Stimulated activated CD8-positive, alpha-beta memory T cell treated with anti-CD3 and anti-CD28 coated beads, Interleukin-4, amount 100 ng/mL, for 24 hours (primary cell): ENCODE measurements at regions not wholly inside any gene's neighbourhood (a gene's known extent, or its start where the extent isn't known, plus 50 kb on each side); places are given as distances from the start of the nearest gene placed in this dataset.
A peak's percentile ranks its signal among the peaks of the same experiment; 100 is the strongest.
"Not testable (repeated sequence)": the region's sequence is repeated elsewhere in the genome, so short reads cannot be mapped to it uniquely, and the experiment has no call there.

Experiments used
- DNase-seq: peaks from one replicate; pipeline ENCODE4 v3.0.0-alpha.2; 2020; ENCODE audit warnings: low read depth

DNA sequence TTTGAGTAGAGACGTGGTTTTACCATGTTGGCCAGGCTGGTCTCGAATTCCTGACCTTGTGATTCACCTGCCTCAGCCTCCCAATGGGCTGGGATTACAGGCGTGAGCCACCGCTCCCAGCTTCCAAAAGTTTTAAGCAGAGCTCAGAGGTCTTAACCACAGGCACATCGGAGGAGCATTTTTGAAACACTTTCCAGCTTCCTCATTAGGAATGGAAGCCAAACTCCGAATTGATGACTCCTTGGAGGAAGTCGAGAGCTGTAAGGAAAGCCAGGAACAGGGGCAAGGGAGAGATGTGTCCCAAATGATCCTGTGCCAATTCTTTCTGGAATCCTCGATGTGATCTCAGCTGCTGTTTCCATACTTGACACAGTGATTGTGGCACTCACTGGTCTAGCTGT, 56.2 kb upstream of the CCZ1B start:
- not testable (repeated sequence) for DNase-seq

DNA sequence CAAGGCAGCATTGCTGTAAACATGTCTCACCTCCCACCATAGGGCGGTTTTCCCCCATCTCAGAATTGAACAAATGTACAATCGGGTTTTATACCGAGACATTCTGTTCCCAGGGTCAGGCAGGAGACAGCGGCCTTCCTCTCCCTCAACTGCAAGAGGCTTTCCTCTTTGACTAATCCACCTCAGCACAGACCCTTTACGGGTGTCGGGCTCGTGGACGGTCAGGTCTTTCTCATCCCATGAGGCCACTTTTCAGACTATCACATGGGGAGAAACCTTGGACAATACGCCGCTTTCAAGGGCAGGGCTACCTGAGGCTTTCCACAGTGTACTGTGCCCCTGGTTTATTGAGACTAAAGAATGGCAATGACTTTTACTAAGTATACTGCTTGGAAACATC, 57.7 kb upstream of the CCZ1B start:
- DNase-seq: not testable (repeated sequence)

DNA sequence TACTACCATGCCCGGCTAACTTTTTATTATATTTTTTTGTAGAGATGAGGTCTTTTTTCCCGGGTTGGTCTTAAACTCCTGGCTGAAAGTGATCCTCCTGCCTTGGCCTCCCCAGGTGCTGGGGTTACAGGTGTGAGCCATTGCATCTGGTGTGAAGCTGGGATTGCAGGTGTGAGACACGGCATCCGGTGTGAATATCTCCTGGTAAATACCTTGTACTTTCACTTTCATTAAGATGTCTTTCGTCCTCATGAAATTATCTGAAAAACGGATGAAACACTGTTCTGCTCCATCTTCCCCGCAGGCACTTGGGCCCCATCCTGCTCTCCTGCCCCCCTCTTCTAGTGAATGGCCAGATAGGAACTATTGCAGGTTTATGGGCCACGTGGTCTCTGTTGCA, 60.1 kb upstream of the CCZ1B start:
- no peak for DNase-seq

DNA sequence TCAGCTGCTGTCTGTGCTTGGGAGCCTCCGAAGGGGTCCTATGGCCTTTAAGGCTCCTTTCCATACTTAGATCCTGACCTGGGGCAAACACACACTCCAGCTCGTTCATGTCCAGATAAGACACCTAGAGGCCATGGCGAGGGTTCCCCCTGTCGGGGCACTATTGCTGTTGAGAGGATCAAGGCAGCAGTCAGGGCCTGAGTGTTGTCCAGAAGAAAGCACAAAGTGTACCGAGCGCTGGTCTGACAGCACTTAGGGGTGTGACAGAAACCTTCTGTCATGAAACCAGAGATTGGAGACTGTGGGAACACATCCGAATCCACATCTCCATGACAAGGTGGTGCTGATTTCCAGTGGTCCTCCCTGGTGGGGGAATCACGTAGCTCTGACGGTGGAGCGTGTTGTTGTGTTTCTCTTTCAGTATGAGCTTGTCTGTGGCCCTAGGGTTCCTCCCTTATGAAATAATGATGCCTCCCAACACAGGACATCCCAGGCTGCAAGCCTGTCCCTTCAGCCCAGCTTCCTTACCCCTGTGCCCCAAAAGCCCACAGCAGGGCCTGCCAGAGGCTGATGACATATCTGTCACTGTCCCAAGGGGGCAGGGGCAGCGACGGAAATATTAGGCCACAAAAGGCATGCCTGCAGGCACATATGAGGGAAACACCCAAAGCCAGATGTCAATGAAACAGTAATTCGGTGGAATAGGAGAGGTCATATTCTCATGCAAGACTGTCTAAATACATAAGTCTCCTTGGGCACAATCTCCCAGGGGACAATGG, 62.4 kb upstream of the CCZ1B start:
- DNase-seq: not testable (repeated sequence)

DNA sequence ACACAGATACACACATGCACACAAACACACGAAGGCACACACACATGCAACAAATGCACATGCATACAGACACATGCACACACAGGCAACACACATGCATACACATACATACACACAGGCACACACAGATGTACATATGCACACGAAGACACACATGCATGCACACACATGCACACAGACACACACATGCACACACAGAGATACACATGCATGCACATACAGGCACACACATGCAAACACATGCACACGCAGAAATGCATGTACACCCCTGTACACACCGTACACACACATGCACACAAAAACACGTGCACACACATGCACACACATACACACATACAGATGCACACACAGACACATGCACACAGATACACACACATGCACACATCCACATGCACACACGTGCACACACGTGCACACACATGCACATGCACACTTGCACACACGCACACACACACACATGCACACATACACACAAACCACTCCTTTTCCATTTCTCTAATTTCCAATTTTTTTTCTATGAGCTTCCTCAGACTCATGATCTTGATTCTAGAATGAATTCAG, 63.3 kb upstream of the CCZ1B start:
- DNase-seq: no peak

DNA sequence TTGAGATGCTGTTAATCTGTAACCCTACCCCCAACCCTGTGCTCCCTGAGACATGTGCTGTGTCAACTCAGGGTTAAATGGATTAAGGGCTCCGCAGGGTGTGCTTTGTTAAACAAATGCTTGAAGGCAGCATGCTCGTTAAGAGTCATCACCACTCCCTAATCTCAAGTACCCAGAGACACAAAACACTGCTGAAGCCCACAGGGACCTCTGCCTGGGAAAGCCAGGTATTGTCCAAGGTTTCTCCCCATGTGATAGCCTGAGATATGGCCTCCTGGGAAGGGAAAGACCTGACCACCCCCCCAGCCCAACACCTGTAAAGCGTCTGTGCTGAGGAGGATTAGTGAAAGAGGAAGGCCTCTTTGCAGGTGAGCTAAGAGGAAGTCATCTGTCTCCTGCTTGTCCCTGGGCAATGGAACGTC, 76.0 kb upstream of the CCZ1B start:
- DNase-seq: not testable (repeated sequence)

DNA sequence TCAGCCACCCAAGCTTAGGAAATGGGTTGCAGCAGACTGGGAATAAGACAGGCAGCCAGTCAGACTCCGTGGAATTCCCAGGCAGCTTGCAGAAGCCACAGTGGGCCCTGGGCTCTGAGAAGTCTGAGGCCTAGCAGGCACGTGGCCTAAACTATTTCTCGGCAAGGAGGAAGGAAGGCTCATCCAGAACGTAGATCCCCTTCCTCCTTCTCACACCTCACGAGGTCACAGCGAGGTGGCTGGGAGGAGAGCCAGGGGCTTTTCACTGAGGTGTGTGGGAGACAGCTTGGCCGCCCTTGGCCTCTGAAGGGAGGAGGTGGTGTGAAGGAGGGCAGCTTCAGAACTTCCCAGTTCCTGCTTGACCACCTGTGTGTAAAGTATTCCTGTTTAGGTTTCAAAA, 77.2 kb upstream of the CCZ1B start:
- not testable (repeated sequence) for DNase-seq

DNA sequence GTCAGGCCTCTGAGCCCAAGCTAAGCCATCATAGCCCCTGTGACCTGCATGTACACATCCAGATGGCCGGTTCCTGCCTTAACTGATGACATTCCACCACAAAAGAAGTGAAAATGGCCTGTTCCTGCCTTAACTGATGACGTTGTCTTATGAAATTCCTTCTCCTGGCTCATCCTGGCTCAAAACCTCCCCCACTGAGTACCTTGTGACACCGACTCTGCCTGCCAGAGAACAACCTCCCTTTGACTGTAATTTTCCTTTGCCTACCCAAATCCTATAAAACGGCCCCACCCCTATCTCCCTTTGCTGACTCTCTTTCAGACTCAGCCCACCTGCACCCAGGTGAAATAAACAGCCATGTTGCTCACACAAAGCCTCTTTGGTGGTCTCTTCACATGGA, 77.7 kb upstream of the CCZ1B start:
- DNase-seq: not testable (repeated sequence)

DNA sequence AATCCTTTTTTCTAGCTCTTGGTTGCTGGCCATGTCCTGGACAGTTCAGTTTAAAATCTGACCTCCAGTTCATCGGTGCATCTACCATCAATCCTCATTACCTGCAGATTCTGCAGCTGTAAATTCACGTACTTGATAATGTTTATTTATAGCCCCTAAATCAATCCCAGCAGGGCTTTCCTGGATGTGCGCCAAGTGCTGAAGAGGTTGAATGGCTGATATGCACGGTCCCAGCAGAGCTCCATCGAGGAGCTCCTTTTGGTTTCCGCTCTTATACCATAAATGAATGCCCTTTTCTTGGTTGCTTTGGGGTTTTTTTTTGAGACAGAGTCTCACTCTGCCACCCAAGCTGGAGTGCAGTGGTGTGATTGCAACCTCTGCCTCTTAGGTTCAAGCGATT, 91.2 kb upstream of the CCZ1B start:
- DNase-seq: no peak

DNA sequence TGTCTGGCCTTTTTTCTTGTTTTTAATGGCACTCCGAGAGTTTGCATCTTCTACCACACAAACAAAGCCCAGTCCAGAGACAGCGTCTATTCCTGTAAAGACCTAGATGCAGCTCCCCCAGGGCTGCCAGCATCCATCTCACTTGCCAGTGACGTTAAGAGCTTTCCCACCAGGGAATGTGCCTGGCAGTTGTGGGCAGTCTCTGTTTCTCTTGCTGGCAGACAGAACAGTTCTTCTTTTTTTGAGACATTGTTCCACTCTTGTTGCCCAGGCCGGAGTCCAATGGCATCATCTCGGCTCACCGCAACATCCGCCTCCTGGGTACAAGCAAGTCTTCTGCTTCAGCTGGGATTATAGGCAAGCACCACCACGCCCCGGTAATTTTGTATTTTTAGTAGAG, 93.1 kb upstream of the CCZ1B start:
- DNase-seq: not testable (repeated sequence)

DNA sequence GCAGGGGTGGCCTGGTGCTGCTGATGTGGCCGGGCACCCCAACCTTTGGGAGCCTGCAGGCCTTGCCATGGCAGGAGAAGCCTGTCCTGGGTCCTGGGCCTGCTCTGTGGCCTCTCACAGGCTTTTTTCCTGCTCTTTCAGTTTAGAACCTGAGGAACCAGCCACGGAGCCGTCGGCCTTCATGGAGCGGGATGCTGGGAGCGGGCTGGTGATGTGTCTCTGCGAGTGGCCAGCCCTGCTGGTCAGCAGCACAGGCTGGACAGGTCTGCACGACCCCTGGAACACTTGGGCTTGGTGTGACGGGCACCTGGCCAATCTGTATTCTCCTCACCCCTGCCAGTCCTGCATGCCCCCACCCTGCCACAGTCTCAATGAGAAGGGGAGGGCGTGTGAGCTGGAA, 98.4 kb upstream of the CCZ1B start:
- DNase-seq: not testable (repeated sequence)

DNA sequence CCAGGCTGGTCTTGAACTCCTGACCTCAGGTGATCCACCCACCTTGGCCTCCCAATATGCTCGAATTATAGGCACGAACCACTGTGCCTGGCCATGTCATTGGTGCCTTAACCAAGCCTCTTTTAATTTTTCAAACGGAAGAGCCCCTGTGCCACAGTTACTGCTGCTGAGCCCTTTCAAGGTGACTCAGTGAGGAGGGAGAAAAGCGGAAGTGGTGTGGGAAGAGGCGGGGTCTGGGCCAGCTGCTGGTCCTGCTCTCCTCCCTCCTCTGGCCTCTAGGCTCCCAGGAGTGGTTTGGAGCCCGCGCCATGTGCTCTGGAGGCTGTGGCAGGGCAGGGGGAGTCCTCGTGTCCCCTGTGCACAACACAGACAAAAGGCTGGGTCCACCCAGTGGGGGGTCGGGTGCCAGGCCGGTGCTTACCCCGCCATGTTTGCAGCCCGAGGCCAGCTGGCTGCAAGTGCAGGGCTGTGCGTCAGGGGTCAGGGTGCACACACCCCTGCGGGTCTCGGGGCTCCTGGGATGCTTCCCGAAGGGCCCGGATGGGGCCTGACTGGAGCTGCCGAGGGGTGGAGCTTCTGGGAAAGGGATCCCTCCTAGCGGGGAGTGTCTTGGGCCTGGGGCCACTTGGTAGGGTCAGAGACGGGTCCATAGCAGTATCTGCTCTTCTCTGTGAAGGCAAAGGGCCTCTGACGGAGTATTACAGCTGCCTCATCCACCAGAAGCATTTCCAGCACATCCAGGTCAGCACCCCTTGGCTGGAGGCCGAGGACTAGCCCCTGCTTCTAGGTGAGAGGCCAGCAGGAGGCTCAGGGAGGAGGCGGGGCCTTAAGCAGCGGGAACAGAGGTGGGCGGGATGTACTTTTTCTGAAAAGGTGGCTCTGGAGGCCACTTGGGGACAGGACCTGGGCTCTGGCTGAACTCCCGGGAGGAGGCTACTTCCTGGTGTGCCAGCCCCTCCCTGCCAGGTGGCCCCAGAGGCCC, 100.4 kb upstream of the CCZ1B start:
- not testable (repeated sequence) for DNase-seq

DNA sequence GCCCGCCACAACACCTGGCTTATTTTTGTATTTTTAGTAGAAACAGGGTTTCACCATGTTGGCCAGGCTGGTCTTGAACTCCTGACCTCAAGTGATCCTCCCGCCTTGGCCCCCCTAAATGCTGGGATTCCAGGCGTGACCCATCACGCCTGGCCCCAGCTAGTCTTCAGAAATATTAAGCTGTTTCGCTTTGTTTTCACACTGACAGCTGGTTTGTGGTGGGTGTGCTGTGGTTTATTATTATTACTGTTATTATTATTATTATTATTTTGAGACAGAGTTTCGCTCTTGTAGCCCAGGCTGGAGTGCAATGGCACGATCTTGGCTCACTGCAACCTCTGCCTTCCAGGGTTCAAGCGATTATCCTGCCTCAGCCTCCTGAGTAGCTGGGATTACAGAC, 101.6 kb upstream of the CCZ1B start:
- DNase-seq: not testable (repeated sequence)

DNA sequence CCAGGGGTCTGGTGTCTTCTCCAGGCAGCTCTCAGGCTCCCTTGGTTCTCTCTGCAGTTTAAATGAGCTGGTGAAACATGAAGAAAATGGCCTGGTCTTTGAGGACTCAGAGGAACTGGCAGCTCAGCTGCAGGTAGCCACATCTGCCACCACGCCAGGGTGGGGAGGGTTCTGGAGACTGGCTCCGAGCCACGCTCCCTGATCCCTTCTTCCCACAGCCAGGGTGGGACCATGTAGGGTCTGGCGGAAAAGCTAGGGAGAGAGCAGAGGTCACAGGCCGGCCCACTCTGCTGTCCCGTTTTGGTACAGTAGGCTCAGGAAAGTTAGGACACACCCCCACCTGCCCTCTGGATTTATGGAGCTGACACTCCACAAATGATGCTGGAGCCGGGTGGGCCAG, 103.5 kb upstream of the CCZ1B start:
- not testable (repeated sequence) for DNase-seq

DNA sequence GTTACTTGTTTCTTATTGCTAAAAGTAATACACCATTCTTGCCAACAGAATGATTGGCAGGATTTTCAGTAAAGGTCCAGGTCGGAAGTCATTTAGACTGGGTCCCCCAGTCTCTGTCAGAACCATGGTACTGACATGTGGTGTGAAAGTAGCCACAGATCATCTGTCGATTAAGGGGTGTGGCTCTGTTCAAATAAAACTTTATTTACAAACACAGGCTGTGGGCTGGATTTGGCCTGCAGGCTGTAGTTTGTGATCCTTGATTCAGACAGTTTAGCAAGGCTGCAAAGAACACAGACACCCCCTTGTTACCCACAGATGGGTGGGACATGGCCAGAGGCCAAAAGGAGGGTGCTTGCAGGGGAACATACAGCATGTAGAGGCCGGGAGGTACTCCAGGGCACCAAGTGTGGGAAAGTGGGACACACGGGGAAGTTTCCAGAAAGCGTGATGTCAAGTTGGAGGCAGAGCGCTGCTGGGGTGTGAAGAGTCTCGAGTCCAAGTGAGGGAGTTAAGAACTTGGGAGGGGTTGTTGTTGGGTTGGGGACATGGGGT, 104.1 kb upstream of the CCZ1B start:
- DNase-seq: not testable (repeated sequence)

DNA sequence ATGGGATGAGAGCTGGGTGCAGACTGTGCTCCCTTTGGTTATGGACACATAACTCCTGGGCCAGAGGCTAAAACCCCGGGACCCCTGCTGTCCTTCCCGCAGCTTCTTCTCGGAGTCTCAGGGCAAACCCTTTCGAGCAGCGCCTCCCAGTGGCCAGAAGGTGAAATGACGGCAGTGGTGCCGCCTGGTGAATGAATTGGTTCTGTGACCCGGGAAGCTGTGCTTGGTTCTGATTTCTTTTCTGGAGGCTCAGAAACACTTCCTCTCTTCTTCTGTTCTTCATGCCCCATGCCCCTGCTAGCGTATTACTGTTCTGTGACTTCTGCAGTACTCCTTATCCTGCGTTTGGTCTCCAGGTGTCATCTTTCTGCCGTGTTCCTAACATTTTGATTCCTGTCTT, 104.7 kb upstream of the CCZ1B start:
- peak; percentile 25 for DNase-seq

DNA sequence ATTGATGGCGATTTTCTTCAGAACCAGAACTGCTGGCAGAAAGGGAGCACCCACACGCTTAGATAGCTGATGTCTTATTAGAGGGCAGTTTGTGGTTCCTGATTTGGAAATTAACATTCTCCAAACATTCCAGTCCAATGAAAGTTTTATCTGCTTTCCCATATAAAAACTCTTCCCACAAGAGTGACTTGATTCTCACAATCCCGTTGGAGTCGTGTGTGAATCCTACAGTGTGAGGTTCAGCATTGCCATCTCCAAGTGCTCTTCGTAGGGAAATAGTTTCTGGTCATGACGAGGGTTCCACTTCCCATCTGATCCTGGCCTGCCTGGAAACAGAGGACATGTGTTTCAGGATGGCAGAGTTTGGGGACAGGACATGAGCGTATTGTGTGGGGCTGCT, 105.4 kb upstream of the CCZ1B start:
- not testable (repeated sequence) for DNase-seq

DNA sequence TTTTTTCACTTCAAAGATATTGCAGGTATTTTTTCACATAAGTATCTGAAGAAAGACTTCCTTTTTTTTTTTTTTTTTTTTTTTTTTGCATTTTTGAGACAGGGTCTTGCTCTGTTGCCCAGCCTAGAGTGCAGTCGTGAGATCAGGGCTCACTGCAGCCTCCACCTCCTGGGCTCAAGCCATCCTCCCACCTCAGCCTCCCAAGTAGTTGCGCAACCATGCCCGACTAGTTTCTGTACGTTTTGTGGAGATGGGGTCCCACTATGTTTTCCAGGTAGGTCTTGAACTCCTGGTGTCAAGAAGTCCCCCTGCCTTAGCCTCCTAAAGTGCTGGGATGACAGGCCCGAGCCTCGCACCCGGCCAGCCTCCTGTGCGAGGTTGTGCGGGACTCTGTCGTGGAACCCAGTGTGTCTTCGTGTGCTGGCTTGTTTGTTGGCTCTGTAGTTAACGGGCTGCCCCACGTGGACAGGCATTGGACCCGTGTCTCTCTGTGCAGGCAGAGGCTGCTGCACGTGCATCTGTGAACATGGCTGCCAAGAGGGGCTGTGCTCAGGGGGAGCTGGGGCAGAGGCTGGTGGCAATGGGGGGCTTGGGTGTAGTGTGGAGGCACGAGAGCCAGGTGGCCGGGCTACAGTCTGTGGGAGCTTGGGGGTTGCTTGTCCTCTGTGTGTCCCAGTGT, 108.0 kb upstream of the CCZ1B start:
- not testable (repeated sequence) for DNase-seq

DNA sequence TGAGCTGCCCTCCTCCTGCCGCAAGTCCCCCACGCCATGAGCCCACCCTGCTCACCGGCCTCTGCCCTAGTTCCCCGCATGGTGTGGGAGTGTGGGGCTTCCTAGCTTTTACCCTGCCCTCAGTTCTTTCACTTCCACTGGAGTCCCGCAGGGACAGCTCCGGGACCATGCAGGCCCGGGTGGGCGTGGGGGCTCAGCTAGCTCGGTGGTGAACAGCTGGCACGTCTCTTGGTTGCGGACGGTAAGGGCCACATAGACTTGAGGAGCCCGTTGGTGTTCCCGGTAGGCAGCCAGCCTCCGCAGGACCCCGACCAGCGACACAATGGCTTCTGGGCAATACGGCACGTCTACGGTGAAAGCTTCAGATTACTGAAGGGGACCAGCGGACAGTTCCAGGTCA, 108.9 kb upstream of the CCZ1B start:
- DNase-seq: no peak

DNA sequence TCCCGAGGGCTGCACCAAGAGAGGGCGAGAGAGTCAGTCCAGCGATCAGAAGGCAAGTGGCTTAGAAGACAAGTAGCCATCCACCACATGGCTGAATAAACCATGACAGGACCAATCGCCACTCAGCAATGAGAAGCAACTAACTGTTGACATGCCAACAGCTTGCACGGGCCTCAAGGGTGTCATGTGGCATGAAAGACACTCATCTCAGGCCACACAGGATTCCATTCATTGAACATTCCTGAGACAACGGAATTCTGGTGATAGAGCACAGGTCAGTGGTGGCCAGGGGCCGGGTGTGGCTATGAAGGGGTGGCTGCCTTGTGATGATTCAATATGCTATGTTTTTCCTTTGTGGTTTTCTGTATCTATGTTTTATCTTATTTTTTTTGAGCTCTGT, 110.6 kb upstream of the CCZ1B start:
- DNase-seq: not testable (repeated sequence)

DNA sequence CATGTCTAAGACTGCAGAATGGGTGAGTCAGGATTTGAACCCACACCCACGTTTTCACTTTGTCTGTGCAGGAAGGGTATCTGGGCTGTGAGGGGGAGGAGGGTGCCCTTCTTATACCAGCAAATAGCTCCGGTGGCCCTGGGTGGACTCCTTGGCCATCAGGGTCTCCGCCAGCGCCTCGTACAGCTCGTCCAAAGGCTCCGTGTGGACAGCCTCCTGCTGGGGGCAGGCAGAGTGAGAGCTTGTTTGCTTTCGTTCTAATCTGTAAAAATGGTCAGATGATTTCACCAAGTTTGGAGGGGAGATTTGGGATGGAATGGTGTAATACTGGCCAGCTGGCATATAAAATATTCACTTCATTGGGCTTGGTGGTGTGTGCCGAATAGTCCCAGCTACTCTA, 111.7 kb upstream of the CCZ1B start:
- DNase-seq: not testable (repeated sequence)

DNA sequence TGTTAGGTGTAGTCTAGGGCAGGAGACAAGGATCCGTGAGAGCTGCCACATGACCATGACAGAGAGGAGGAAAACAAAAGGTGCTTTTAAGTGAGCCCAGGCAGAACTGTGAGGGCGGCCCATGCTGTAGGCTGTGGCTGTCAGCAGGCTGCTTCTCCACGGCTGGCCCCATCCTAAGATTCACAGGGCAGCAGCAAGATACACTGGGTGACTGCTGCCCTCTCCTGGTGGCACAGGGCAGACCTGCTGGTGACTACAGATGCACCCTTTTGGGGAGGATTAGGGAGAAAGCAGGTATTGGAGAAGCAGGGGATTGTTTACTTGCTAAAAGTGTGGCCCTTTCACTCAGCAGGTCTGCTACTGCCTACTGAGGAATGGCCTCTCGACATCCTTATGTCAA, 112.2 kb upstream of the CCZ1B start:
- DNase-seq: not testable (repeated sequence)
